GM18907 (cell line): ENCODE measurements at regions not wholly inside any gene's neighbourhood (a gene's known extent, or its start where the extent isn't known, plus 50 kb on each side); places are given as distances from the start of the nearest gene placed in this dataset.

Source experiments
- ATAC-seq: cut with Tn5 transposase; IDR thresholded peaks from one replicate; pipeline ENCODE4 v1.9.1; 2021; ENCODE audit warnings: mild to moderate bottlenecking, moderate library complexity; ENCODE audit not compliant: unreplicated experiment

GRCh38 chr6:44603044-44603686 is 215.7 kb downstream of the CDC5L start:
- no peak for ATAC-seq

- no peak for ATAC-seq
Measured at GRCh38 chr6:44606504-44606903, 219.0 kb downstream of the CDC5L start.

GRCh38 chr6:44606976-44607375 is 219.5 kb downstream of the CDC5L start:
- no peak for ATAC-seq

- no peak for ATAC-seq
Measured at GRCh38 chr6:44608175-44608574, 220.7 kb downstream of the CDC5L start.

GRCh38 chr6:44609051-44609612 is 221.6 kb downstream of the CDC5L start:
- ATAC-seq, result no peak

- no peak for ATAC-seq
Measured at GRCh38 chr6:44614396-44614795, 226.9 kb downstream of the CDC5L start.

GRCh38 chr6:44615621-44616020 is 228.1 kb downstream of the CDC5L start:
- no peak for ATAC-seq

GRCh38 chr6:44617416-44617815 is 229.9 kb downstream of the CDC5L start:
- ATAC-seq, result no peak

GRCh38 chr6:44618371-44618770 is 230.9 kb downstream of the CDC5L start:
- no peak for ATAC-seq

- ATAC-seq, result no peak
Measured at GRCh38 chr6:44620922-44621321, 233.4 kb downstream of the CDC5L start.

- no peak for ATAC-seq
Measured at GRCh38 chr6:44621846-44622245, 234.3 kb downstream of the CDC5L start.

GRCh38 chr6:44622555-44622954 is 235.0 kb downstream of the CDC5L start:
- ATAC-seq, result no peak

GRCh38 chr6:44622956-44623355 is 235.4 kb downstream of the CDC5L start:
- no peak for ATAC-seq

GRCh38 chr6:44624226-44624625 is 236.7 kb downstream of the CDC5L start:
- ATAC-seq, result no peak

- ATAC-seq, result no peak
Measured at GRCh38 chr6:44624936-44625573, 237.5 kb downstream of the CDC5L start.

- no peak for ATAC-seq
Measured at GRCh38 chr6:44625996-44626395, 238.5 kb downstream of the CDC5L start.

- no peak for ATAC-seq
Measured at GRCh38 chr6:44626616-44627015, 239.1 kb downstream of the CDC5L start.

GRCh38 chr6:44627091-44627882 is 239.8 kb downstream of the CDC5L start:
- ATAC-seq, result no peak

GRCh38 chr6:44627883-44628271 is 240.4 kb downstream of the CDC5L start:
- ATAC-seq, result no peak

- ATAC-seq, result no peak
Measured at GRCh38 chr6:44628347-44628746, 240.8 kb downstream of the CDC5L start.

- ATAC-seq, result no peak
Measured at GRCh38 chr6:44629636-44630035, 242.1 kb downstream of the CDC5L start.
